CD4-positive, alpha-beta T cell treated with Interleukin-21 for 1 hour (primary cell): ENCODE measurements at regions not wholly inside any gene's neighbourhood (a gene's known extent, or its start where the extent isn't known, plus 50 kb on each side); places are given as distances from the start of the nearest gene placed in this dataset.
A peak's percentile ranks its signal among the peaks of the same experiment; 100 is the strongest.

Source experiments
- DNase-seq: peaks from one replicate; pipeline ENCODE4 v3.0.0-alpha.2; 2020

DNA sequence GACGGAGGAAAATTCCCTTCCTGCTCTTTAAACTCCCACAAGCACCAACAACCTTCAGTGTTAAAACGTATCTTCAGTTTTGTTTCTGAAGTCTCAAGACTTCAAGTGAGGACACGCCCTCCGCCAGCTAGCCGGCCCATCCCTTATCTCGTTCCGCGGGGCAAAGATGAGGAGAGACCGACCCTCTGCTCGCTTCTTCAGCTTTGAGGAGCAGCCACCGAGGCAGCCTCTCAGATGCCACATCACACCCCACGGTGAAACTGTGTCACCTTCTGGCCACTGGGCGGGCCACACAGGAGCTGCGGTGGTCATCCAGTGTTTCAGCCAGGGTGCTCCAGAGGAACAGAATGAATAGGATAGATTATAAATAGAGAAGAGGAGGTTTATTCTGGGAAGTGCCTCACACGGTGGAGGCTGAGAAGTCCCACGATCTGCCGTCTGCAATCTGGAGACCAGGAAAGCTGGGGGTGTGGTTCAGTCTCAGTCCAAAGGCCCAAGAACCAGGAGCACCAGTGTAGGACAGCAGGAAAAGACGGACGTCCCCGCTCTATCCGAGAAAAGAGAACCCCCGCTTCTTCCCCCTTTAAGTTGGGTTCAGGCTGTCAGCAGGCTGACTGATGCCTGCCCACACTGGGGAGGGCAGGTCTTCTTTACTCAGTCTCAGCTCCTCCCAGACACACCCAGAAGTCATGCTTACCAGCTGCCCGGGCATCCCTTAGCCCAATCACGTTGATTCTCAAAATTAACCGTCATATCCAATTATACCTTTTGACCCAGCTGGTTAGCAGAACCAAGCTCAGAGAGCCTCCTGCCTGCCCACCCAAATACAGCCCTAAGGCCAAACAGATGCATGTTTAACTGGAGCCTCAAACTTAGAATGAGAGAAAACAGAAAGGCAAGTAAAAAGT lies 399.7 kb upstream of the ID2 start:
- peak; percentile 40 for DNase-seq

DNA sequence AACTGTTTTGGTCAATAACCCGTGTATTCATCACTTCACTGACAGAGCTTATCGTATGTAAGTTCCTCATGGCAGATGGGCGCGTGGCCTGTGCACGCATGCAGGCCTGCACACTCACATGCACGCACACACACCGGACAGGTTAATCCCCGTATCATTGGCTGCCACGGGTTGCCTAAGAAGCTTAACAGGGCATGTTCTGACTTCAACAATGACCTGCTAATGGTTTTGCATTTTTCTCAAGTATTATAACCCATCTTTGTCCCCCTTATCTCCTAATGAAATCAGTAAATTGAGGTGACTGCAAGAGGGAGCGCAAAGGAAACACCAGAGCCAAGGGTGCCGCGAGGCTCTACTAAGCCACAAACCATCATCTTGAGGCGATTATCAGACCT lies 399.0 kb upstream of the ID2 start:
- peak; percentile 19 for DNase-seq

DNA sequence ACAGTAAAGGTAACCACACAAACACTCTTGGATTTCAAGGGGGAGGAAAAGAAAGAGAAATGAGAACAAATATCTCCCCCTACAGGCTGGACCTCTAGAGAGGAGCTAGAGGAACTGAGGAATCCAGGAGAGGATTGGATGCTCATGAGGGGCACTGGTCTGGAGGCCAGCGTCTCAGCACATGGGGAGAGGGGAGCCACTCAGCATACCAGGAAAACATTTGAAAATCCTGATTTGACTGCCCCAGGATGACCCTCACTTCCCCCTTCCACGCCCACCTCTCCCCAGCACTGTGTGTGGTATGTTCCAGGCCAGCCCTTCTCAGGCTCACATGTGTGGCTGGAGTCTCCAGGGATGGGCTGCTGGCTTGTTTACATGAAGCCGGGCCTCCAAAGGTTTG lies 396.8 kb upstream of the ID2 start:
- DNase-seq: no peak

DNA sequence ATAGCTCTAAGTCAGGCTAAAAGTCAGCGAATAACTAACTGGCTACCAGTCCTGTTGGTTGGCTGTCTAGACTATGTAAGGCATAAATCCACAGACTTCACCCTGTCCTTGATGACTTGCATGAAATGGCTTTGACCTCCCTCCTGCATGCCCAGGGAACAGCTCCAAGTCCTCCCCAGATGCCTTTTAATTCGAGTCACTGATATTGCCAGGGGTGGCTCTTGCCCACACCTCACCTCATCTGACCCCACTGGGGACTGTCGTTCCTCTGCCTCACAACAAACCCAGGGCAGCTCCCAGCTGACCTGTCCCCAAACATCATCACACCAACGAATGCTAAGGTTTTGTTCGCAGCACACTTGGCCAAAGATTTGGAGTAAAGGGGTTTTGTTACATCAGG lies 396.0 kb upstream of the ID2 start:
- DNase-seq: no peak

DNA sequence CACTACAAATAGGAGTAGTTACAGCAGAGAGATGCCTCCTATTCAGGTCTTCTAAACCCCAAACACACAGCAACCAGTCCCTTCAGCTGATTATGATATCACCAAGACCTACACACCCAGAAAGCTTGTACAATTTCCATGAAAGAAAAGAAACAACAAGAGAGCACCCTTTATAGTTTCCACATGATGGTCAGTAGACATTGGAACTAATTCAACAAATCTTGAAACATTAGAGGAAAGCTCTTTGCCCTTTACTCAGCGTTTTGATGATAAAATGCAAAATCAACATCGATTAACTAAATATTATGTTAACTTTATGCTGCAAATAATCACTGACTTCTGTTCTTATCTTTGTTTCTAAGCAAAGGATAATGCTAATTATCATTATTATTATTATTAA lies 393.6 kb upstream of the ID2 start:
- no peak for DNase-seq

DNA sequence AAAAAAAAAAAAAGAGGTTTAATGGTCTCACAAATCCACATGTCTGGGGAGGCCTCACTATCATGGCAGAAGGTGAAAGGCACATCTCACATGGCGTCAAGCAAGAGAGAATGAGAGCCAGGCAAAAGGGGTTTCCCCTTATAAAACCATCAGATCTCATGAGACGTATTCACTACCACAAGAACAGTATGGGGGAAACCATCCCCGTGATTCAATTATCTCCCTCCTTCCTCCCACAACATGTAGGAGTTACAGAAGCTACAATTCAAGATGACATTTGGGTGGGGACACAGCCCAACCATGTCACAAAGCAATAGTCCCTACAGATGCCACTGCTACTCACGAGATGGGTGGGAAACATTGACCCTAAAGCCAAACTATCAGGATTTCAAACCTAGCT lies 392.7 kb upstream of the ID2 start:
- DNase-seq: no peak

DNA sequence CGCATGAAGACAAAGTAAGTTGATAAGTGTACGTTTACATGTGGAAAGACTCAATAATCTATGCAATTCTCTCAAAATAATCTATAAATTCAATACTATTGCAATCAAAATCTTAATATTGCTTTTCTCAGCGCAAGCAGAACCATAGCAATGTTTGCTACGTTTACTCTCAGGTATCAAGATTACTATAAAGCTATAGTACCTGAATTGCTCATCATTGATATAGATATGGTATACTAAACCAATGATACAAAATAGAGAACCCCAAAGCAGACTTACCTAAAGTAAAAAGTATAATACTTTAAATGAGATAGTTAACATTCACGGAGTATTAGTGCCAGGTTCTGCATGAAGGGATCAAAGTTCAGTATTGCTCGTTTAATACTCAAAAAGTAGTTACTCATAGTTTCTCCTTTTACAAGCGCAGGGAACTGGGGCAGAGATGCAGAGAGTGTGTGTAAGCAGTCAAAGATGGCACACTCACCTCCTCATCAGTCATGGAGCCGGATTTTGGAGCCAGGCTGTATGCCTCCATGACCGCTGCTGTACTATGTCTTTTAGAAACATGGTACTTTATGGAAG lies 391.0 kb upstream of the ID2 start:
- no peak for DNase-seq

DNA sequence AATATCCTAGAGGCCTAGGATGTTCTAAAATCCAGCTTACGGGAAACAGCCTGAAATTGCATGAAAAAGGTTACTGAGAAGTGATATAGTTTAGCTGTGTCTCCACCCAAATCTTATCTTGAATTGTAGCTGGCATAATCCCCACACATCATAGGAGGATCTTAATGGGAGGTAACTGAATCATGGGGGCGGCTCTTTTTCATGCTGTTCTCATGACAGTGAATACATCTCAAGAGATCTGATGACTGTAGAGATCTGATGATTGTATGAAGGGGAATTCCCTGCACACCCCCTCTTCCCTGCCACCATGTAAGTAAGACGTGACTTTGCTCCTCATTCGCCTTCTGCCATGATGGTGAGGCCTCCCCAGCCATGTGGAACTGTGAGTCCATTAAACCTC lies 385.6 kb upstream of the ID2 start:
- DNase-seq: no peak

DNA sequence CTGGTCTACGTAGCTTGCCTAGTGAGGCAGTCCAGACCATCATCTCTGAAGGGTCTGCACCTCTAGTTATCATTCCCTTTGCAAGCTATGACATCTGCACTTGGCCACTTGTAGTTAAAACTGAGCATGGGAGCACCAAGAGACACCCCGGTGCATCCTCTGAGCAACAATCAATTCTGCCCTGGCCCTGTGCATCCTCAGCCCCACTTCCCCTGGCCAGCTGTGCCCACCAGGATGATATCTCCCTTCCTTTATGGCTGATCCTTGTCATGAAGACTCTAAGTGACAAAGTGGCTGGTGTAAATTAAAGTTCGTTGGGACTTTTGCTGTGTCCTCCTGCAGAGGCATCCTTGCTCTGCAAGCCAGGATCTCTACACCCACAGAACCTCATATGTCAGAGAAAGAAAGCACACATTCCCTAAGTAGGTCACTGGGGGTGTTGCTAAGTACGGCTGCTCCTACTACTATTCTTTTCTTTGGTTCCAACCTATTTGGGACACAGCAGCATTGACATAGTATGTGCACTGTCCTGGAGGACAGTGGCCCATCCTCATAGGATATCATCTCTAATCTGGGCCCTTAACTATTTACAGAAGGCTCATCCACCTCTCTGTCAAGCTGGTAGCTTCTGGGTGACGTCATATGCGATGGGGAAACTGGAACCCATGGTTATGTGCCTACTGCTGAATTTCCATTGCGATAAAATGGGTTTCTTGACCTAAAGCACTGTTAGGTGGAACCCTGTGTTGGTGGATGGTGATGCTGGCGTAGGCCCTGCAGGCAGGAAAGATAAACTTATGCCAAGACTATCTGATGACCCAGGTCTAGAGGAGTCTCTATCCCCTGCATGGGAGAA lies 384.3 kb upstream of the ID2 start:
- DNase-seq: no peak

DNA sequence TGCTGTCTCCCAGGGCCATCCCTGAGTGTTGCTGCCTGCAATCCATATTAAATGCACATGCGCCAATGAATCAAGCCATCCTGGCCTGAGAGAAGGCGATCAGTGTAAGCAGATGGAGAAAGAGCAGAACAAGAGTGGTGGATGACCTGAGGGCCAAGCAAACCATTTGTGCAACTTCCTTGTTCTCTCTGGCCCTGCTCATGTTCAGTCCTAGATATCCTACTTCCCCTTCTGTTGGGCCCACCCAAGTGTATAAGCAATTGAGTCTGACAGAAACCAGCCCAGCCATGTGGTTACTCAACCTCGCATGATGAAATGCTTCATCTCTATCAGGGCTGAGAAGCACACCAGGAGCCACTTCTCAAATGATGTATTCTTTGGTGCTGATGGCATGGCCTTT lies 383.1 kb upstream of the ID2 start:
- peak; percentile 23 for DNase-seq

DNA sequence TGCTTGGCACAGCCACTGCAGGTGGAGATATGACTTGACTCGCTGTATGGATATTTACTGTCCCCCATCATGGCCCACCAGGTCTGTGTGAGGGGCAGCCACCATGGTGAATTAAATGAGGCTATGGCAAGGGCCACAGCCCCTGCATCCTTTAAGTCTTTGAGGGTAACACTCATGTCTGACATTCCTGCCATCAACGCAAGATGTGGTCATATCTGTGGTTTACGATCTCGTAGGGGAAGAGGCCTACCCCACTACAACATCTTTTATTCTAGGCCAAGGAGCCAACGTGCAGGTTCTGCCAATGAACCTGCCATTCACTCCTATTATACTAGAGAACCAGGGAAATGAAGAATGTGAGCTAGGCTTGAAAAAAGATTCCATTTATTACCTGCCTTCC lies 381.6 kb upstream of the ID2 start:
- DNase-seq: no peak

DNA sequence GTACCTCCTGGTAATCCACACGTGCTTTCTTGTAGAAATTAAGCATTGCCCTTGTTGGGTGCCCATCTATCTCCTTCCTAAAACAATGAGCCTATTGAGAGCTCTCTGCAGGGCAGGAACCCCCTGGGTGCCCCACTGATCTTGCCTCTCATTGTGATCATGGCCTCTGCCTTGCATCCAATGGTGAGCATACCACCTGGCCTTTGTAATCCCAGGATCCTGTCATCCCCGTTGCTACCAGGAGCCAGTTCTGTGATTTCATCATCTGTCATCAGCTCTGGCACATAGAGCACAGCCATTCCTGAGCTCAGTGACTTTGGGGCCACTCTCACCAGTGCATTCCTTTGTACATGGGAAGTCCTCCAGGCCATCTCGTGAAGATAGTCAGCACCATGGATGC lies 381.0 kb upstream of the ID2 start:
- no peak for DNase-seq

DNA sequence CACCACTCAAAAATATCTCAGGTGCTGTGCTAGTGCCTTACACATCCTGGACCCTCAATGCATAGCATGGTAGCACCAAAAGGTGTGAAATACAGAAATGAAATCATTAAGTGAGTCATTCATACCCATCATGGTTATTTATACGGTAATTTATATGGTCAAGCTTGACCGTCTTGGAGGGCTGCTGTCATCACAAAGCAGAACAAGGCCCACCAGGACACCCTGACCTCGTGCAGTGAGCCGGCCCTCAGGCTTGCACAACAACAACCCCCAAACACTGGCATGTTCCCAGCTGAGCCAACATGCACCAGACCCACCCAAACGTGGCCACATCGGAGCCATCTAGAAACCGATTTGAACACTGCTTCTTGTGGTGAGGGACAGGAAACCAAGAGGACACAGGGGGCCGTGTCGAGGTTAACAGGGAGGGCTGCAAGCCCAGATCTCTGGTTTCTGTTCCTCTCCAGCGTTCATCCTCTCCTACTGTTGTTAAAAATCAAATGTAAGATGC lies 378.5 kb upstream of the ID2 start:
- DNase-seq: peak; percentile 73

DNA sequence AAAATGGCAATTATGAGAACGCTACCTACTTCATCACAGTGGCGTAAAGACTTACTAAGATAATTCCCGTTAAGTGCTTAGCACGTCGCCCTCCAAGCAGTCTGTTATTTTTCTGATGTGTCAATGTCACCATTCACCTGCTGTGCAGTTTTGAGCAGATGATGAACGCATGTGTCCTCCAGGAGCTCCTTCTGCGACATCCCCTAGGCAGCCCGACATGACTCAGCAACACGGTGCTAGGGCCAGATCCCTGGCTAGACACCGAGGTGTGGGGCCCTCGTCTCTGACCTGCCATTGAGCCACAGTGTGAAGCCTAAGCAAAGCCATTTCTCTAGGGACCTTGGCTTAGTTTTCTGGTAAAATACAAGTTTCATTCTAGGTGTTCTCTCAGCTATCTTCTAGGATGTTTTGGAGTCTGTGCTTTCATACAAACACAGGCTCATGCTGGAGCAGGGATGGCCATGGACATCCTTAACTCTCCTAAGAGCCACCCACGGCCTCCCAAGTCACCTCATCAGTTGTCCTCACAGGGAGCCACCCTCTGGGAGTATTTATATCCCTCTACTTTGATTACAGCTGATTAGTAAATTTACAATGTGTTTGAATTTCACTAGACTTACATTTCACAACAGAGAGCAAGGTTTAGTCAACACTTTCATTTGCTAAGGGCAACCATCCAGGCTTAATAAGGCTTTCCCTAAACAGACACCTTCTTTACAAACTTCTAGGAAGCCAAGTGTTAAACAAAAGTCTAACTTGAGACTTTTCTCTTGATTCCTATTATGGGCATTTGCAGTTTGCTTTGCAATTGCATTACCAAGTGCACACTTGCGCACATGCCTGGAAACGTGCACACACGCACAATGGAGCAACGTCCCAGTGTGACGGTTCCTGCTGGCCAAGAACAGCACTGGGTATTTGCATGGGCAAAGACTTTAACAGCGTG lies 376.8 kb upstream of the ID2 start:
- no peak for DNase-seq

DNA sequence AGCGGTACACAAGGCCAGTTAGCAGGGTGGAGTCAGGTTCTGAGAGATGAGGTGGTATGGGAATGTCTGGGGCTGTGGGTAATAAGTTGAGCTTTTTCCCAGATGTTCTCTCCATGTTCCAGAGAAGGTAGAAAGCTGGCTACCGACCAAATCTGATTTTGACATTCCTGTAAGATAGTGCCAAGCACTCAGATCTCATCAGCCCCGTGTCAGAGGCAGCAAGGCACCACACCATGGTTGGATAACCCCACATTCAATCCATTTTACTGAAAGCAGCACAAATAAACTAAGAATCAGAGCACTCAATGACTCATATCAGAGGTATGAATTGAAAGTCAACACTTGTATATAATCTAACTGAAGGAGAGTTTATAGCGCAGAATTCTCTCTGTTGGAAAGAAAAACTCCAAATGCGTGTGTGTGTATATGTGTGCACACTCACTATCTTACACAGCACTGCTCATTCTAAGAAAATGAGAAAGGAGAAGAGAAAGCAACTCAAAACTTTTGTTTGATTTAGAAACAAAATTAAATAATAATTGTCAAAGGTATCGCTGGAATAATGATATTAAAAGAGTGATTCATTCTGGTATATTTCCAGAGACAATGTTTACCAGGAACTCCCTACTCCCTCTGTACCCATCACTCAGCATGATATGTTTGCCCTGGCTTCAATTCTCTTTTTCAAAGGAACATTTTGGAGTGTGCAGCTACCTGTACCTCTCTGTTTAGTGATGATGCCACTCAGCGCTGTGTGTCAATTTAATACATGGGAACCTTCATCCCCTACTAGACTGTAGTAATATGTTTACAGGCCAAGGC lies 375.1 kb upstream of the ID2 start:
- no peak for DNase-seq

DNA sequence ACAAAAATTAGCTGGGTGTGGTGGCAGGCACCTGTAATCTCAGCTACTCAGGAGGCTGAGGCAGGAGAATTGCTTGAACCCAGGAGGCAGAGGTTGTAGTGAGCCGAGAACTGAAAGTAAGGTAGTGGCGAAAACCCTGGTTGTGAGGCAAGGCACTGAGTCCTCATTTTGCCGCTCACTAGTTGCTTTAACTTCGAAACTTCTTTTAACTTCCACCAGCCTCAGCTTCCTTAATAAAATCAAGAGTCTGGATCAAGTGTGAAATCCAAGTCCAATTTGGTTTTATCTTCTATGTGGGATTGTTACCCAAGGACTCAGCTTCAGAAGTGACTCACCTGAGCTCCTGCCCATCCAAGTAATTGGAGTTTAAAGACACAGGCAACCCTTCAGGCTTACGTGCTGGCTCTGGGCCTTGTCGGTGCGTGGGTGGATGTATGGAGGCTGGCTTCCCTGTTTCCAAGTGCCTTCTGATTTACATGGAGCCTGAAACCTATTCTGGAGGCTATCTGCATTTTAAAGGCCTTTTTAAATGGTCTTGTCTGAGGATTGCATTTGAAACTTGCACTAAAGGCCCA lies 374.2 kb upstream of the ID2 start:
- no peak for DNase-seq

DNA sequence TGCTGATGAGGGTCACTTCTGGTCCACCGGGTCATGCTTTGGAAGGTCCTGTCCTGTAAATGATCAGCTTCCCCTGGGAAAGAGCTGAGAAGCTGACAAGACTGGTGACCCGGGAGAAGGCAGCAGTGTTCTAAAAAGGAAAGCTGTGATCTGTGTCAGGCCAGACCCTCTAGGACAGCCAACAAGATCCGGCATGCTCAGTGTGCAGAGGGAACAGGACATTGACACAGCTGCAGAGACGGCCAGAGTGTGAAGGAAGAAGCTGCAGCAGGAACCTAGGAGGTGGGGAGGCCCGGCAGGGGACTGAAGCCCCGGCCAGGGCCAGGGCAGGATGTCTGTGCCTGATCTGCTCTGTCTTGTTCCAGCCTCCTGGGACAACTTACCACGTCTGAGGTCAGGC lies 372.7 kb upstream of the ID2 start:
- no peak for DNase-seq

DNA sequence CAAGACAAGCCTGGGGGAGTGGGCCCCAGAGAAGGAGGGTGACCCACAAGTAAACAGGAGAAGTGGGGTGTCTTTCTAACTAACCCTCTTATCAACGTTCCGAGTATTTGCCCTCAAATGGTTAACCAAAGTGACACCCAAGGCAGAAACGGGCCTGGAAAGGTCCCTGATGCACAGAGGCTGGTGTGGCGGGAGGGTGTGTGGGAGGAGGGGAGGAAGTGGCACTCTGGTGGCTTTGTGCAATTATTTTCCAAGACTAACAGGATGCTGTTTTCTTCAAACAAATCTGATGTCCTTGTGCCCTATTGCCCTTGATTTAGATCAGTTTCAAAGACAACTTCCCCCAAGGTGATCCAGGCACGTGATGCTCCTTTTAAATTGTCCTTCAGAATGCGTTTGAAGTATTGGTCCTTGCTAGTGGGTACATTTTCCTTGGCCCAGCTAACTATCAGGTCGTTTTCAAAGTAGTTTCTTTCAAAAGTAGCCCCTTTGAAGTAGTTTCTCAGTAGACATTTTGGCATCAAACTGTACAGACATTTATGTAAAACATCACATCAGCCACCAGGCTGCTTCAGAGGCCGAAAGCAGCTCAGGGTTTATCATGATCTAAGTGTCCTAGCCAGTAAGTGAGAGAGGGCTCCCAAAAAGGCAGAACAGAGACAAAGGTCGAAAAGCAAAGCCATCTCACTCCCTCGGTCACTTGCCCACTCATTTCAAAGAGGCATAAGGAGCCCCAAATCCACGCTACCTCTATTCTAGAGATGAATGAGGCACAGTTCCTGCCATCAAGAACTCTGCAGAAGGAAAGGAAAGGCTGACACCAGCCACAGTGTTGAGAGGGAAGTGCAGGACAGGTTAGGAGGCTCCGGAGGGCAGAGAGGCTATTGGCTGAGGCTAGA lies 371.1 kb upstream of the ID2 start:
- peak; percentile 52 for DNase-seq

DNA sequence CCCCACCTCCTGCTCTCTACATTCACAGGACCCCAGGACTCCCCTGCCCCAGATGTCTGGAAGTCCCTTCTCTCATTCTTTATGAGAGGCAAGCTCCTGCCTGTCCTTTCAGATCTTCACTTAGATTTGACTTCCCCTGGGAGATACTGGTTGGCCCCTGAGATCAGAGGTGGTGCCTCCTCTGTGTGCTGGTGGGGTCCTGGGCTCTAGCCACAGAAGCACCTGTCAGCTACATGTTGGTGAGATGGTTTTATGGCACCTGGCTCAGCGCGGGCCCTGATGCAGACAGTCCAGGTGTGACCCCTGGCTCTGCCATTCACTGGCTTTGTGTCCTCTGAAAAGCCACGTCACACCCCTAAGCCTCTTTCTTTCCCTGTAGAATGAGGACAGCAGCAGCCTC lies 369.6 kb upstream of the ID2 start:
- no peak for DNase-seq
